ENCODE measurements at regions not wholly inside any gene's neighbourhood (a gene's known extent, or its start where the extent isn't known, plus 50 kb on each side); places are given as distances from the start of the nearest gene placed in this dataset.

DNA sequence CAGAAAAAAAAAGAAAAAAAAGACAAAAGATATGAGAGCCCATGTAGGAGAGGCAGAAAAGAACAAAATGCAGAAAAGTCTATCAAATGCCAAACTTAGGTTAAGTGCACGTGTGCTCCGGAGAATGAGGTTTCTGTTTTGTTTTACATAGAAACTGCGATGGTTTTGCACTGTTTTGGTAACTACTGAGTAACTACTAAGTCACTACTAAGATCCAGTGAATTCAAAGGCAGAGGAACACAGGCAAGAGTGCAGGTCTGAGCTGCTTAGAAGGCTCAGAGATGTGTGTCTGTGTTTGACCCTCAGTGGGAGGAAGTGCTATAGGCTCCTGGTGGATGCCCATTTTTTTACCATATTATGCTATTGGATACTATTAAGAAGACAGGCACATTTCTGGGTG lies 299.3 kb downstream of the NDFIP2 start:
- Histone ChIP-seq H3K36me3 (replicated peaks; ENCODE audit: control insufficient read depth, insufficient read depth, low read length) (no peaks in the 10 kb centered on the region), H3K27me3 (ENCODE audit: control insufficient read depth, insufficient read depth, low read length) (no peaks in the 10 kb centered on the region), H3K4me3 (ENCODE audit: insufficient read depth, low read depth, low read length) (no peak overlapping the region)
- no peak for DNase-seq

GRCh38 chr13:79779761-79780160 lies 298.8 kb downstream of the NDFIP2 start:
- H3K27me3 ChIP-seq (ENCODE audit: control insufficient read depth, insufficient read depth, low read length), result no peaks in the 10 kb centered on the region
- no peak for DNase-seq
- H3K36me3 ChIP-seq (replicated peaks; ENCODE audit: control insufficient read depth, insufficient read depth, low read length), result no peaks in the 10 kb centered on the region
- no peak overlapping the region for H3K4me3 ChIP-seq (ENCODE audit: insufficient read depth, low read depth, low read length)

DNA sequence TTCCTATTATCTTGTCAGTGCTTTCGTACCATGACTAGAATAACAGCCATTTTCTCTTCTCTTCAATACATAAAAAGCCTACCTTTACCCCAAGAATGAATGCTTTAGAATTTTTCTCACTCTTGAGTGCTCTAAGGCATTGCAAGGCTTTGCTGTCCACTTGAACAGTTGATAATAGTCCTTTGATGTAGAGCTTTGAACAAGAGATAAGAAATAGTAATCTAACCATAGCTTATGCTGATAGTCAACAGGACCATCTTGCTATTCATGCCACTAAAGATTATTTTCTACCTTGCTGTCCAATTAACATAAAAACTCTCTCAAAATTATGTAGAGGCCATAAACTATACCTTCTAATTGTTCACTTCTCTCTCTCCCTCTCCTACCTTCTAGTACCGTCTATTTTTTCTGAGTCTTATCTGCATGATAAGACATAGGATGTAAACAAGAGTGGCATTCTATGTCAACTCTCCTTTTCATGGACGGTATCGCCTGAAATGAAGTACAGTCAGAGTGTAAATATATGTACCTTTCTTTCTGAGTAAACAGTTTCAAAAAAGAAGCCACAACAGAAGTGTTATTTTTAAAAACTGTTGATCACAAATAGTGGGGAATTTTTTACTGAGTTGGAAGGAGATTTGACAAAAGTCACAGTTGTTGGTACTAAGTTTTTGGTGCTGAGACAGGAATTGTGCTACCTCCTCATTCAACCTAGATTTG lies 297.9 kb downstream of the NDFIP2 start:
- Histone ChIP-seq H3K4me3 (ENCODE audit: insufficient read depth, low read depth, low read length) (no peak overlapping the region), H3K27me3 (ENCODE audit: control insufficient read depth, insufficient read depth, low read length) (no peaks in the 10 kb centered on the region), H3K36me3 (replicated peaks; ENCODE audit: control insufficient read depth, insufficient read depth, low read length) (no peaks in the 10 kb centered on the region)
- DNase-seq, result no peak

GRCh38 chr13:79777504-79777903 lies 296.5 kb downstream of the NDFIP2 start:
- H3K27me3 ChIP-seq (ENCODE audit: control insufficient read depth, insufficient read depth, low read length), result no peaks in the 10 kb centered on the region
- no peak for DNase-seq
- H3K36me3 ChIP-seq (replicated peaks; ENCODE audit: control insufficient read depth, insufficient read depth, low read length), result no peaks in the 10 kb centered on the region
- H3K4me3 ChIP-seq (ENCODE audit: insufficient read depth, low read depth, low read length), result no peak overlapping the region

GRCh38 chr13:79776531-79777295 lies 295.8 kb downstream of the NDFIP2 start:
- Histone ChIP-seq H3K27me3 (ENCODE audit: control insufficient read depth, insufficient read depth, low read length) (no peaks in the 10 kb centered on the region), H3K4me3 (ENCODE audit: insufficient read depth, low read depth, low read length) (no peak overlapping the region), H3K36me3 (replicated peaks; ENCODE audit: control insufficient read depth, insufficient read depth, low read length) (no peaks in the 10 kb centered on the region)
- DNase-seq, result no peak

DNA sequence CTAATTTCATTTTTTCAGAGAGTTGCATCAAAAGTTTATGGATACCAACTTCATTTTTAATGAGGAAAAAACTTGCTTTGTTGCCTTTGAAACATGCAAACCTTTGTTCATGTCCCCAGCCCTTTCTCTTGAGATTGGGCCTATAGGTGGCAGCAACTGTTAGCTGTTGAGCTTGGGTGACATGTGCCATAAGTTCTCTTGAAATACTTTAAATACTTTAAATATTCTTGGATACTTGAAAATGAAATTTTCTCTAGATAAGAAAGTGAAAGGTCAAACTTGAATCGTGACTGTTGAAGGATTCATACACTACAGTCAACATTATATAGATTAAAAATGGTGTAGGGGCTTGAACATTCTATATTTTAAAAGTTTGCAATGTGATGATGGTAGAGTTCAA lies 294.9 kb downstream of the NDFIP2 start:
- no peaks in the 10 kb centered on the region for H3K27me3 ChIP-seq (ENCODE audit: control insufficient read depth, insufficient read depth, low read length)
- DNase-seq, result peak; percentile 39
- no peak overlapping the region for H3K4me3 ChIP-seq (ENCODE audit: insufficient read depth, low read depth, low read length)
- H3K36me3 ChIP-seq (replicated peaks; ENCODE audit: control insufficient read depth, insufficient read depth, low read length), result no peaks in the 10 kb centered on the region

- H3K36me3 ChIP-seq (replicated peaks; ENCODE audit: control insufficient read depth, insufficient read depth, low read length), result no peaks in the 10 kb centered on the region
- no peaks in the 10 kb centered on the region for H3K27me3 ChIP-seq (ENCODE audit: control insufficient read depth, insufficient read depth, low read length)
- H3K4me3 ChIP-seq (ENCODE audit: insufficient read depth, low read depth, low read length), result no peak overlapping the region
- DNase-seq, result no peak
These were observed 291.9 kb downstream of the NDFIP2 start for GRCh38 chr13:79772811-79773210.

DNA sequence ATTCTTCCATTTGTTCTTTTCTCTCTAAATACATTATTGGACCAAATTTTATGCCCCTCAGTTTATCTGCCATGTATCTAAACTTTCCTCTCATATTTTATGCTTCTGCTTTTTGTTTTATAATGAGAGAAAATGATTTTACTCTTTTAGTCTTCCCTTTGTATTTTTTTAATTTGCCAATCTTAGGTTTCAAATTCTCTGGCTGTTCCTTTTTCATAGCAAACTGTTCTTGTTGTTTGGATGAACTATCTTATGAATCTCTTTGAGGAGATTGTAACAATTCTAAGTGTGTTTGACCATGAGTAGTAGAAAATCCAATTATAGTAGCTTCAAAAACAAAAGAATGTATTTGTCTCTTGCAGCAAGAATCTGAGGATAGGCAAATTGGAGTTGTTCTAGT lies 290.5 kb downstream of the NDFIP2 start:
- DNase-seq, result no peak
- no peak overlapping the region for H3K4me3 ChIP-seq (ENCODE audit: insufficient read depth, low read depth, low read length)
- H3K27me3 ChIP-seq (ENCODE audit: control insufficient read depth, insufficient read depth, low read length), result no peaks in the 10 kb centered on the region
- H3K36me3 ChIP-seq (replicated peaks; ENCODE audit: control insufficient read depth, insufficient read depth, low read length), result no peaks in the 10 kb centered on the region

GRCh38 chr13:79770056-79770455 lies 289.1 kb downstream of the NDFIP2 start:
- H3K4me3 ChIP-seq (ENCODE audit: insufficient read depth, low read depth, low read length), result no peak overlapping the region
- no peak for DNase-seq
- H3K36me3 ChIP-seq (replicated peaks; ENCODE audit: control insufficient read depth, insufficient read depth, low read length), result no peaks in the 10 kb centered on the region
- no peaks in the 10 kb centered on the region for H3K27me3 ChIP-seq (ENCODE audit: control insufficient read depth, insufficient read depth, low read length)

DNA sequence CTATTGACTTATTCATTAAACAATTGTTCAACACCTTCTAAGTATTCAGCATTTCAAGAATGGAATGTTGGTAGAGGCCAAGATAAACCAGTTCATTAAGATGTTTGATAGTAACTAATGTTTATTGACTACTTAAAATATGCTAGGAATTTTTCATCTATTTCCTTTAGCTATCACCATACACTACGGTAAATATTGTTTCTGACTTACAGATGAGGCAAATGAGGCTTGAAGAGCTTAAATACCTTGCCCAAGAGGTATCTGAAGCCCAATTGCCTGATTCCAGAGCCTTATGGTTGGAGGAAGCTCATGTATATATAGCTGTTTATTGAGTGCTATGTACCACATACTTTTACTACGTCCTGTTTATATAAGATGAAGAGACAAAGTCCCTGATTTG lies 286.2 kb downstream of the NDFIP2 start:
- DNase-seq, result no peak
- no peak overlapping the region for H3K4me3 ChIP-seq (ENCODE audit: insufficient read depth, low read depth, low read length)
- H3K27me3 ChIP-seq (ENCODE audit: control insufficient read depth, insufficient read depth, low read length), result no peaks in the 10 kb centered on the region
- H3K36me3 ChIP-seq (replicated peaks; ENCODE audit: control insufficient read depth, insufficient read depth, low read length), result no peaks in the 10 kb centered on the region

DNA sequence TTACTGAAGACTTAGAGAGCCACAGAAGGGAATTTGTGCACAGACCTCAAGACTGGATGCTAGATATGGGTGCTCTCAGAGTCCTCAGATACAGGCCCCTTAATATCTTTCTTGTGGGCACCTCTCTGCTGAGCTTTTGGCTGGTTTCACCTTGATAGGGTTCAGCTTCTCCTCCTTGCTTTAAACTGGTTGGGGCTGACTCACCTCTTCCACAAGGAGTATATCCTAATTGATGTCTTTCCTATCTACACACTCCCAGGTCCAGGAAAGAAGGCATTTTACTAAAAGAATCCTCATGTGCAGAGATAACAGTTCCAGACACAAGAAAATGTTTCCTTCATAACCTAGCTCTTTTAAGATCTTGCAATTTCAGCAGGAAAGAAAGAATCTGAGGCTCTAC lies 284.4 kb downstream of the NDFIP2 start:
- Histone ChIP-seq H3K36me3 (replicated peaks; ENCODE audit: control insufficient read depth, insufficient read depth, low read length) (no peaks in the 10 kb centered on the region), H3K4me3 (ENCODE audit: insufficient read depth, low read depth, low read length) (no peak overlapping the region), H3K27me3 (ENCODE audit: control insufficient read depth, insufficient read depth, low read length) (no peaks in the 10 kb centered on the region)
- DNase-seq, result no peak

- Histone ChIP-seq H3K27me3 (ENCODE audit: control insufficient read depth, insufficient read depth, low read length) (no peaks in the 10 kb centered on the region), H3K36me3 (replicated peaks; ENCODE audit: control insufficient read depth, insufficient read depth, low read length) (no peaks in the 10 kb centered on the region), H3K4me3 (ENCODE audit: insufficient read depth, low read depth, low read length) (no peak overlapping the region)
- peak; percentile 8 for DNase-seq
These were observed 269.1 kb downstream of the NDFIP2 start for GRCh38 chr13:79749984-79750551.

- DNase-seq, result no peak
- Histone ChIP-seq H3K27me3 (ENCODE audit: control insufficient read depth, insufficient read depth, low read length) (no peaks in the 10 kb centered on the region), H3K4me3 (ENCODE audit: insufficient read depth, low read depth, low read length) (no peak overlapping the region), H3K36me3 (replicated peaks; ENCODE audit: control insufficient read depth, insufficient read depth, low read length) (no peaks in the 10 kb centered on the region)
These were observed 268.6 kb downstream of the NDFIP2 start for GRCh38 chr13:79749566-79749965.

DNA sequence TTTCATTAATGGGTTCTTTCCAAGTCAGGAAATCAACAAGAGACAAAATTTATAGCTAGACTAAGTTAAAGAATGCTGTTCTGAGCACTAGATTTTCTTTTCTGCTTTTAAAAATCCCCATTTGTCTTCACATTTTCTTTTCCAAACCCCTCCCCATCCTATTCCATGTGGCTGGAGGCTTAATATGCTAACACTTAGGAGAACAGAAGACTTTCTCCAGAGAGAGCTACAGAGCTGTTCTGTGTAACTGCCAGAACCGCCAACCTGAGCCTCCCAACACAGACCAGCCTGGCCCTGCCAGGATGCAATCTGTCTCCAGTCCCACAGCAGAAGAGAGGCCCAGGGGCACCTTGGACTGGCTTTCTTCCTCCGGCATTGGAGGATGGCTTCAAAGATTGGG lies 264.1 kb downstream of the NDFIP2 start:
- Histone ChIP-seq H3K27me3 (ENCODE audit: control insufficient read depth, insufficient read depth, low read length) (no peaks in the 10 kb centered on the region), H3K4me3 (ENCODE audit: insufficient read depth, low read depth, low read length) (no peak overlapping the region), H3K36me3 (replicated peaks; ENCODE audit: control insufficient read depth, insufficient read depth, low read length) (no peaks in the 10 kb centered on the region)
- no peak for DNase-seq

DNA sequence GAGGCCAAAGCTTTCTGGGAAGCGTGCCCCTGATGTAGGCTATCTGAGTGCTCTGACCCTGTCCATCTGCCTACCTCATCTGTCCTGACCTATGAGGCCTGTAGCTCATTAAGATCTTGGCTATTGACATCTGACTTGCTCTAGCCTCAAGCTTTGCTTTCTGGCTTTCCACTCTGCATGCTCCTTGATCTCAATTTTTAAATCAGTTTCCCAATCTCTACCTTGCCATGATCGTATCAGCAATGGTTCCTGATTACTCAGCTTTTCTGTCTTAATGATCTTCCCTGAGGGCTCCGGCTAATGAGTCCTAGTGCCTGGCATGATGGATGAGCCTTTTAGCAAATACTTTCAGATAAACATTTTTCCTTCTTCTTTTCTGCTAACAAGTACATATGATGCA lies 262.0 kb downstream of the NDFIP2 start:
- Histone ChIP-seq H3K27me3 (ENCODE audit: control insufficient read depth, insufficient read depth, low read length) (no peaks in the 10 kb centered on the region), H3K36me3 (replicated peaks; ENCODE audit: control insufficient read depth, insufficient read depth, low read length) (no peaks in the 10 kb centered on the region), H3K4me3 (ENCODE audit: insufficient read depth, low read depth, low read length) (no peak overlapping the region)
- DNase-seq, result no peak
